Spleen (tissue), 11 donors: ENCODE measurements at regions not wholly inside any gene's neighbourhood (a gene's known extent, or its start where the extent isn't known, plus 50 kb on each side); places are given as distances from the start of the nearest gene placed in this dataset.

Experiments
- DNase-seq: peaks from one replicate; pipeline ENCODE4 v3.0.0-alpha.2; 2020
- H3K27ac ChIP-seq, 8 donors: fragments of 200-600 bp; sonication (generic) in 7 of 8; 1 replicate in 4 of 8; 2 replicates in 4 of 8; pipeline versions ENCODE4 v1.5.0 to v1.8.0; 2016 to 2021; ENCODE audit warnings: inconsistent platforms in 4 of 8, mild to moderate bottlenecking in 4 of 8, moderate library complexity in 1 of 8
- H3K27me3 ChIP-seq, 7 donors: fragments of 200-600 bp; sonication (generic) in 6 of 7; replicated peaks in 1 of 7; 1 replicate in 4 of 7; 2 replicates in 3 of 7; pipeline versions ENCODE4 v1.5.0 to v1.8.0; 2016 to 2021; ENCODE audit warnings: inconsistent platforms in 3 of 7, mild to moderate bottlenecking in 1 of 7
- H3K36me3 ChIP-seq, 6 donors: fragments of 200-600 bp; sonication (generic) in 5 of 6; 1 replicate in 4 of 6; 2 replicates in 2 of 6; pipeline versions ENCODE4 v1.5.0 to v1.8.0; 2016 to 2021; ENCODE audit warnings: inconsistent platforms in 2 of 6
- H3K4me1 ChIP-seq, 6 donors: fragments of 200-600 bp; sonication (generic) in 5 of 6; 1 replicate in 3 of 6; 2 replicates in 3 of 6; pipeline versions ENCODE4 v1.5.0 to v1.8.0; 2016 to 2021; ENCODE audit warnings: inconsistent platforms in 3 of 6
- H3K4me3 ChIP-seq, 8 donors: fragments of 200-600 bp; sonication (generic) in 7 of 8; 1 replicate in 4 of 8; 2 replicates in 4 of 8; pipeline versions ENCODE4 v1.5.0 to v1.8.0; 2016 to 2021; ENCODE audit warnings: inconsistent platforms in 4 of 8, mild to moderate bottlenecking in 4 of 8, moderate library complexity in 2 of 8
- H3K9me3 ChIP-seq, 8 donors: fragments of 200-600 bp; sonication (generic) in 7 of 8; 1 replicate in 4 of 8; 2 replicates in 4 of 8; pipeline versions ENCODE4 v1.5.0 to v1.8.0; 2016 to 2021; ENCODE audit warnings: inconsistent platforms in 4 of 8
- CTCF ChIP-seq, 11 experiments: fragments of 200-600 bp in 7 of 11; fragments of 450-650 bp in 4 of 11; sonication (generic) in 4 of 11; IDR thresholded peaks in 8 of 11; conservative IDR thresholded peaks in 3 of 11; 1 replicate in 7 of 11; 2 replicates in 4 of 11; pipeline versions ENCODE4 v1.4.0 to v1.8.0; 2016 to 2021; ENCODE audit warnings: antibody characterized with exemption in 11 of 11, inconsistent platforms in 4 of 11, mild to moderate bottlenecking in 1 of 11
- POLR2A ChIP-seq, 3 donors: fragments of 450-650 bp; IDR thresholded peaks; one replicate each; pipeline ENCODE4 v1.5.1; 2017; ENCODE audit warnings: antibody characterized with exemption in 3 of 3, mild to moderate bottlenecking in 1 of 3
- POLR2AphosphoS5 ChIP-seq, 3 donors: sonication (generic); formaldehyde crosslinking; IDR thresholded peaks; one replicate each; pipeline ENCODE4 v1.5.1; 2017; ENCODE audit warnings: antibody characterized with exemption in 3 of 3
- WGBS, 5 donors: extraction: QIAGEN DNeasy Blood & Tissue Kit in 3 of 5; methylation state at CpG; one replicate each; pipeline versions ENCODE4 v1.1.5 to v1.1.7; 2013 to 2018; 5-methylcytosine and 5-hydroxymethylcytosine counted together
- intact Hi-C: fragments of 100-400 bp; cut with DNase I; formaldehyde crosslinking; loops from one replicate; pipeline ENCODE4 v1.15.0; 2023; ENCODE audit warnings: low total_unique reads
- donor health status: healthy with polysubstance abuse.
- donor health status: DM: no; HTN: no; CAD: no; lungs with moderate emphysema.
- donor health status: DM: no; HTN: no; CAD: no.
- donor health status: Bipolar disorder and iron deficiency.
- donor health status: healthy.
- donor health status: DM: no; HTN: no; CAD: no.
- donor health status: DM: yes; HTN: yes; CAD: no.

GRCh38 chr17:56715613-56716357, 117.9 kb downstream of the C17orf67 start:
- Histone ChIP-seq H3K36me3 (no peaks in the 10 kb centered on the region), H3K9me3 (no peaks in the 10 kb centered on the region), H3K4me1 (peaks cover 0 to 9% (median 6%) of the 10 kb centered on the region in 6 donors), H3K27ac (no peak overlapping the region), H3K27me3 (peaks cover 0 to 8% (median 0%) of the 10 kb centered on the region in 7 donors), H3K4me3 (no peak overlapping the region)
- WGBS, 5 donors: 0 to 24% (median 18%) methylated on average over 6 to 8 of the region's 8 CpGs
- DNase-seq: peak; percentile 88
- no peak for TF ChIP-seq POLR2AphosphoS5 (IDR thresholded peaks at IDR 0.05)
- no peak for TF ChIP-seq POLR2A (IDR thresholded peaks at IDR 0.05)
- TF ChIP-seq CTCF (IDR thresholded peaks at IDR 0.05 in 8 of 11, conservative IDR thresholded peaks at IDR 0.05 in 3 of 11): peak; percentile 56 to 91 (median 79)
- intact Hi-C loops: loop anchor here (5.0 kb wide), 1 partner anchor 123 kb away; the partner anchor contains the start of gene NOG

GRCh38 chr17:56717471-56717870, 116.2 kb downstream of the C17orf67 start:
- TF ChIP-seq POLR2A (IDR thresholded peaks at IDR 0.05) (no peak), CTCF (IDR thresholded peaks at IDR 0.05 in 8 of 11, conservative IDR thresholded peaks at IDR 0.05 in 3 of 11) (no peak), POLR2AphosphoS5 (IDR thresholded peaks at IDR 0.05) (no peak)
- Histone ChIP-seq H3K27me3 (peaks cover 0 to 8% (median 0%) of the 10 kb centered on the region in 7 donors), H3K36me3 (no peaks in the 10 kb centered on the region), H3K9me3 (no peaks in the 10 kb centered on the region), H3K4me3 (no peak overlapping the region), H3K27ac (no peak overlapping the region), H3K4me1 (peaks cover 0 to 9% (median 6%) of the 10 kb centered on the region in 6 donors)
- DNase-seq: no peak
- 82 to 96% (median 86%) methylated on average over 4 of the region's 4 CpGs for WGBS, 5 donors
- intact Hi-C loops: loop anchor here (5.0 kb wide), 1 partner anchor 125 kb away; the partner anchor contains the start of gene NOG

GRCh38 chr17:56718515-56718914, 115.2 kb downstream of the C17orf67 start:
- Histone ChIP-seq H3K27me3 (peaks cover 0 to 8% (median 0%) of the 10 kb centered on the region in 7 donors), H3K9me3 (no peaks in the 10 kb centered on the region), H3K27ac (no peak overlapping the region), H3K4me1 (peaks cover 0 to 9% (median 6%) of the 10 kb centered on the region in 6 donors), H3K4me3 (no peak overlapping the region), H3K36me3 (no peaks in the 10 kb centered on the region)
- no peak for TF ChIP-seq POLR2AphosphoS5 (IDR thresholded peaks at IDR 0.05)
- no peak for TF ChIP-seq CTCF (IDR thresholded peaks at IDR 0.05 in 8 of 11, conservative IDR thresholded peaks at IDR 0.05 in 3 of 11)
- TF ChIP-seq POLR2A (IDR thresholded peaks at IDR 0.05): no peak
- intact Hi-C loops: loop anchor here (5.0 kb wide), 1 partner anchor 126 kb away; the partner anchor contains the start of gene NOG
- DNase-seq: no peak
- WGBS, 5 donors: 34 to 75% (median 53%) methylated on average over 4 of the region's 4 CpGs

- TF ChIP-seq CTCF (IDR thresholded peaks at IDR 0.05 in 8 of 11, conservative IDR thresholded peaks at IDR 0.05 in 3 of 11) (no peak), POLR2A (IDR thresholded peaks at IDR 0.05) (no peak), POLR2AphosphoS5 (IDR thresholded peaks at IDR 0.05) (no peak)
Observed at GRCh38 chr17:56723421-56723820, 110.3 kb downstream of the C17orf67 start.

More at GRCh38 chr17:56723421-56723820, 110.3 kb downstream of the C17orf67 start:
- intact Hi-C loops: no loop called here
- DNase-seq: no peak
- peaks cover 0 to 4% (median 0%) of the 10 kb centered on the region in 7 donors for H3K27me3 ChIP-seq
- H3K4me1 ChIP-seq: no peaks in the 10 kb centered on the region
- H3K36me3 ChIP-seq: no peaks in the 10 kb centered on the region
- 75 to 88% (median 85%) methylated on average over 5 of the region's 5 CpGs for WGBS, 5 donors
- H3K9me3 ChIP-seq: no peaks in the 10 kb centered on the region
- H3K27ac ChIP-seq: no peak overlapping the region
- H3K4me3 ChIP-seq: no peak overlapping the region
